Left lung (tissue), 4 donors: ENCODE measurements at regions not wholly inside any gene's neighbourhood (a gene's known extent, or its start where the extent isn't known, plus 50 kb on each side); places are given as distances from the start of the nearest gene placed in this dataset.

ENCODE experiments used
- ATAC-seq: fragments of 200-7000 bp; cut with Tn5 transposase; one replicate; pipeline ENCODE4 v1.9.1; 2020; ENCODE audit warnings: moderate library complexity
- DNase-seq, 4 donors: peaks; one replicate each; pipeline ENCODE4 v3.0.0-alpha.2; 2013 to 2020
- H3K27ac ChIP-seq, 2 donors: fragments of 200-600 bp; sonication (generic) in 1 of 2; one replicate each; pipeline versions ENCODE4 v1.5.0 to v1.8.0; 2020 to 2021
- H3K27me3 ChIP-seq, 2 donors: fragments of 200-600 bp; sonication (generic) in 1 of 2; one replicate each; pipeline versions ENCODE4 v1.5.0 to v1.8.0; 2020 to 2021
- H3K36me3 ChIP-seq, 2 donors: fragments of 200-600 bp; sonication (generic) in 1 of 2; one replicate each; pipeline versions ENCODE4 v1.5.0 to v1.8.0; 2020 to 2021
- H3K4me1 ChIP-seq, 2 donors: fragments of 200-600 bp; one replicate each; pipeline ENCODE4 v1.8.0; 2021
- H3K4me3 ChIP-seq, 2 donors: fragments of 200-600 bp; sonication (generic) in 1 of 2; one replicate each; pipeline versions ENCODE4 v1.5.0 to v1.8.0; 2020 to 2021; ENCODE audit warnings: mild to moderate bottlenecking in 1 of 2
- H3K9me3 ChIP-seq, 2 donors: fragments of 200-600 bp; sonication (generic) in 1 of 2; one replicate each; pipeline versions ENCODE4 v1.5.0 to v1.8.0; 2020 to 2021
- CTCF ChIP-seq, 2 donors: fragments of 200-600 bp; sonication (generic) in 1 of 2; IDR thresholded peaks; one replicate each; pipeline versions ENCODE4 v1.5.0 to v1.8.0; 2021; ENCODE audit warnings: antibody characterized with exemption in 2 of 2
- intact Hi-C, 2 donors: fragments of 100-400 bp; cut with DNase I; formaldehyde crosslinking; loops; one replicate each; pipeline versions ENCODE4 v1.11.2 to v1.14.2; 2022
- donor health status: DM: no; HTN: yes; CAD: no.
- donor health status: DM: no; HTN: no; CAD: no.

GRCh38 chr4:183563874-183564273 is 59.0 kb downstream of the ING2 start:
- peak overlapping the region in 1 of 2 donors; percentile 41 for H3K27ac ChIP-seq
- intact Hi-C loops = no loop called here
- H3K27me3 ChIP-seq = no peaks in the 10 kb centered on the region
- peak in 1 of 4 donors; percentile 40 for DNase-seq
- H3K4me3 ChIP-seq = no peak overlapping the region
- H3K4me1 ChIP-seq = no peaks in the 10 kb centered on the region
- no peaks in the 10 kb centered on the region for H3K36me3 ChIP-seq
- no peak for TF ChIP-seq CTCF (IDR thresholded peaks at IDR 0.05)
- peak; percentile 94 for ATAC-seq
- H3K9me3 ChIP-seq = no peaks in the 10 kb centered on the region

GRCh38 chr4:183571350-183571941 is 66.6 kb downstream of the ING2 start:
- H3K27ac ChIP-seq = no peak overlapping the region

GRCh38 chr4:183576701-183577404 is 72.0 kb downstream of the ING2 start:
- no peak for TF ChIP-seq CTCF (IDR thresholded peaks at IDR 0.05)
- H3K4me3 ChIP-seq = no peak overlapping the region
- no peaks in the 10 kb centered on the region for H3K4me1 ChIP-seq
- no peaks in the 10 kb centered on the region for H3K36me3 ChIP-seq
- peaks cover 0 to 19% of the 10 kb centered on the region in 2 donors for H3K9me3 ChIP-seq
- intact Hi-C loops = no loop called here
- no peaks in the 10 kb centered on the region for H3K27me3 ChIP-seq
- no peak overlapping the region for H3K27ac ChIP-seq
- ATAC-seq = no peak
- DNase-seq = no peak

More at GRCh38 chr4:183571350-183571941, 66.6 kb downstream of the ING2 start:
- no peak for TF ChIP-seq CTCF (IDR thresholded peaks at IDR 0.05)
- peaks cover 0 to 8% of the 10 kb centered on the region in 2 donors for H3K4me1 ChIP-seq
- no peaks in the 10 kb centered on the region for H3K36me3 ChIP-seq
- H3K27me3 ChIP-seq = no peaks in the 10 kb centered on the region
- H3K4me3 ChIP-seq = no peak overlapping the region
- intact Hi-C loops = no loop called here
- ATAC-seq (peak; percentile 95), DNase-seq (peak in 3 of 4 donors; percentile 49 to 84 (median 74))
- no peaks in the 10 kb centered on the region for H3K9me3 ChIP-seq

- no peaks in the 10 kb centered on the region for H3K27me3 ChIP-seq
- H3K4me3 ChIP-seq = no peak overlapping the region
- DNase-seq (no peak), ATAC-seq (no peak)
- no peaks in the 10 kb centered on the region for H3K36me3 ChIP-seq
- intact Hi-C loops = no loop called here
- H3K4me1 ChIP-seq = no peaks in the 10 kb centered on the region
- peaks cover 0 to 22% of the 10 kb centered on the region in 2 donors for H3K9me3 ChIP-seq
- no peak for TF ChIP-seq CTCF (IDR thresholded peaks at IDR 0.05)
- H3K27ac ChIP-seq = no peak overlapping the region
Measured at GRCh38 chr4:183580370-183580769, 75.5 kb downstream of the ING2 start.

GRCh38 chr4:183580849-183581248 is 76.0 kb downstream of the ING2 start:
- H3K4me1 ChIP-seq = no peaks in the 10 kb centered on the region
- no peak for TF ChIP-seq CTCF (IDR thresholded peaks at IDR 0.05)
- no peaks in the 10 kb centered on the region for H3K36me3 ChIP-seq
- H3K27me3 ChIP-seq = no peaks in the 10 kb centered on the region
- intact Hi-C loops = no loop called here
- no peak for ATAC-seq
- H3K27ac ChIP-seq = no peak overlapping the region
- H3K9me3 ChIP-seq = peaks cover 0 to 22% of the 10 kb centered on the region in 2 donors
- DNase-seq = no peak
- no peak overlapping the region for H3K4me3 ChIP-seq
